ENCODE measurements at regions not wholly inside any gene's neighbourhood (a gene's known extent, or its start where the extent isn't known, plus 50 kb on each side); places are given as distances from the start of the nearest gene placed in this dataset.

- TF ChIP-seq CTCF (optimal IDR thresholded peaks at IDR 0.05 in 1 of 3, IDR thresholded peaks at IDR 0.05 in 1 of 3, conservative IDR thresholded peaks at IDR 0.05 in 1 of 3; ENCODE audit: extremely low read depth in 1 of 3, insufficient read depth in 2 of 3, low read length in 3 of 3): no peak
- no peak for TF ChIP-seq EZH2 (IDR thresholded peaks at IDR 0.05; ENCODE audit: low read length)
These were observed 129.5 kb upstream of the GAS1 start for GRCh38 chr9:87076825-87077224.
